Kidney (tissue), 13 donors: ENCODE measurements at regions not wholly inside any gene's neighbourhood (a gene's known extent, or its start where the extent isn't known, plus 50 kb on each side); places are given as distances from the start of the nearest gene placed in this dataset.

Source experiments
- DNase-seq, 5 donors: peaks; one replicate each; pipeline ENCODE4 v3.0.0-alpha.2; 2013 to 2020
- FAIRE-seq: peaks from 2 replicates; lab custom pipeline; 2012; peaks lifted over from hg19 to GRCh38; lab: Jason Lieb, UNC
- H3K27ac ChIP-seq, 2 donors: one replicate each; pipeline ENCODE4 v1.7.0; 2013; ENCODE audit warnings: low read depth in 2 of 2, low read length in 2 of 2, inconsistent platforms in 1 of 2
- H3K27me3 ChIP-seq: one replicate; pipeline ENCODE4 v1.7.1; 2013; ENCODE audit warnings: low read length, inconsistent platforms; ENCODE audit not compliant: control insufficient read depth, insufficient read depth
- H3K36me3 ChIP-seq, 3 donors: one replicate each; pipeline versions ENCODE4 v1.7.0 to v1.7.1; 2013; ENCODE audit warnings: low read length in 3 of 3, control low read depth in 1 of 3, inconsistent platforms in 1 of 3; ENCODE audit not compliant: insufficient read depth in 3 of 3, control insufficient read depth in 2 of 3
- H3K4me1 ChIP-seq, 3 donors: one replicate each; pipeline versions ENCODE4 v1.7.0 to v1.7.1; 2013; ENCODE audit warnings: low read length in 3 of 3, inconsistent platforms in 1 of 3, low read depth in 1 of 3; ENCODE audit not compliant: control insufficient read depth in 2 of 3, insufficient read depth in 2 of 3
- H3K4me3 ChIP-seq, 3 donors: one replicate each; pipeline versions ENCODE4 v1.7.0 to v1.8.1; 2013; ENCODE audit warnings: low read length in 3 of 3, control low read depth in 1 of 3, inconsistent platforms in 1 of 3
- H3K9ac ChIP-seq, 3 donors: one replicate each; pipeline versions ENCODE4 v1.7.0 to v1.7.1; 2013; ENCODE audit warnings: low read length in 3 of 3, control low read depth in 1 of 3, inconsistent platforms in 1 of 3
- H3K9me3 ChIP-seq, 3 donors: one replicate each; pipeline versions ENCODE4 v1.7.0 to v1.7.1; 2013; ENCODE audit warnings: low read length in 3 of 3, control low read depth in 1 of 3, inconsistent platforms in 1 of 3; ENCODE audit not compliant: control insufficient read depth in 2 of 3, insufficient read depth in 1 of 3
- CTCF ChIP-seq: IDR thresholded peaks from 3 replicates; pipeline ENCODE4 v1.5.1; 2012; ENCODE audit warnings: mild to moderate bottlenecking, moderate library complexity, borderline replicate concordance; ENCODE audit not compliant: insufficient read depth; ENCODE audit errors: extremely low read depth
- intact Hi-C: fragments of 100-400 bp; cut with DNase I; formaldehyde crosslinking; loops from one replicate; pipeline ENCODE4 v1.11.1; 2022
- donor health status: control.
- donor health status: control.
- donor health status: control.
- donor health status: control.
- donor health status: control.
- donor health status: DM: yes; HTN: yes; CAD: no.
- donor health status: Normal renal cell carcinoma (clear cell type).

- FAIRE-seq (no peak), DNase-seq (no peak)
- no peak overlapping the region for H3K9ac ChIP-seq
- no peaks in the 10 kb centered on the region for H3K27me3 ChIP-seq
- intact Hi-C loops: no loop called here
- no peaks in the 10 kb centered on the region for H3K36me3 ChIP-seq
- H3K27ac ChIP-seq: no peak overlapping the region
- no peaks in the 10 kb centered on the region for H3K4me1 ChIP-seq
- H3K9me3 ChIP-seq: no peaks in the 10 kb centered on the region
- no peak overlapping the region for H3K4me3 ChIP-seq
- no peak for TF ChIP-seq CTCF
Observed at GRCh38 chr10:78454123-78454645, 420.5 kb downstream of the RPS24 start.

- H3K27ac ChIP-seq: no peak overlapping the region
- H3K9me3 ChIP-seq: no peaks in the 10 kb centered on the region
- H3K4me3 ChIP-seq: no peak overlapping the region
- no peaks in the 10 kb centered on the region for H3K36me3 ChIP-seq
- H3K27me3 ChIP-seq: no peaks in the 10 kb centered on the region
- intact Hi-C loops: no loop called here
- no peak overlapping the region for H3K9ac ChIP-seq
- DNase-seq (no peak), FAIRE-seq (no peak)
- no peaks in the 10 kb centered on the region for H3K4me1 ChIP-seq
- TF ChIP-seq CTCF: no peak
Observed at GRCh38 chr10:78455236-78455635, 421.6 kb downstream of the RPS24 start.

GRCh38 chr10:78455811-78456210, 422.1 kb downstream of the RPS24 start:
- H3K4me3 ChIP-seq: no peak overlapping the region
- DNase-seq (no peak), FAIRE-seq (no peak)
- H3K27ac ChIP-seq: no peak overlapping the region
- H3K27me3 ChIP-seq: no peaks in the 10 kb centered on the region
- H3K36me3 ChIP-seq: no peaks in the 10 kb centered on the region
- intact Hi-C loops: no loop called here
- H3K9me3 ChIP-seq: no peaks in the 10 kb centered on the region
- H3K9ac ChIP-seq: no peak overlapping the region
- no peak for TF ChIP-seq CTCF
- no peaks in the 10 kb centered on the region for H3K4me1 ChIP-seq
